ENCODE measurements at regions not wholly inside any gene's neighbourhood (a gene's known extent, or its start where the extent isn't known, plus 50 kb on each side); places are given as distances from the start of the nearest gene placed in this dataset.
A peak's percentile ranks its signal among the peaks of the same experiment; 100 is the strongest.

DNA sequence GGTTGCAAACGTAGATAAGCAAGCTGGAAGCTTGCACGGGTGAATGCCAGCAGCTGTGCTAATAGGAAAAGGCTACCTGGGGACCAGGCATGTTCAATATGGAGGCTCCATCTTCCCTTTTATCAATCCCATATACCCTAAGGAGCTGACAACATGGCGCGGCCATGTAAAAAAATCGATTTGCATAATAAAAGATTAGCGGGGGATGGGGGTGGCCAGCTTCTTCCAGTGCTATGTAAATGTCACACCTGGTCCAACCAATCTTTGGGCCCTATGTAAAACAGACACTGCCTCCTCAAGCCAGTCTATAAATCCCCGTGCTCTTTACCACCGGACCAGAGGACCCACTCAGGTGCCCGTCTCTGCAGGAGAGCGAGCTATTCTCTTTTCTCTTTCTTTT lies 128.2 kb downstream of the GPAT3 start:
- Histone ChIP-seq H3K79me2 (ENCODE audit: insufficient read depth) (no peaks in the 10 kb centered on the region), H3K9ac (no peak overlapping the region), H3K9me2 (ENCODE audit: insufficient read depth) (no peaks in the 10 kb centered on the region), H3K4me2 (ENCODE audit: unreplicated experiment) (no peak overlapping the region), H3K4me1 (ENCODE audit: insufficient read depth) (peaks cover 4% of the 10 kb centered on the region), H3K4me3 (no peak overlapping the region), H4K20me1 (ENCODE audit: insufficient read depth) (no peaks in the 10 kb centered on the region), H3K36me3 (ENCODE audit: low read depth) (no peaks in the 10 kb centered on the region), H3K27ac (no peak overlapping the region), H3F3A (ENCODE audit: insufficient read depth) (peaks cover 11% of the 10 kb centered on the region; the same call in 1 of the 2 replicates), H2AFZ (no peak overlapping the region), H3K9me3 (ENCODE audit: low read depth) (no peaks in the 10 kb centered on the region), H3K27me3 (replicated peaks; ENCODE audit: insufficient read depth) (no peaks in the 10 kb centered on the region)
- in situ Hi-C loops (cut with MboI) = no loop called here
- TF ChIP-seq EZH2 (IDR thresholded peaks at IDR 0.05; ENCODE audit: insufficient read depth, poor library complexity, severe bottlenecking) (no peak), EZH2phosphoT487 (IDR thresholded peaks at IDR 0.05; ENCODE audit: insufficient read depth, low read depth) (no peak)
- DNase-seq = no peak
- WGBS, 2 experiments (ENCODE audit: low coverage in 1 of 2, low lambda C conversion rate in 2 of 2, missing lambda C conversion rate in 2 of 2) = 89 to 91% methylated on average over 10 of the region's 10 CpGs

GRCh38 chr4:83662204-83662603 lies 126.3 kb downstream of the GPAT3 start:
- in situ Hi-C loops (cut with MboI) = no loop called here
- H3K4me3 ChIP-seq = no peak overlapping the region
- H3K27me3 ChIP-seq (replicated peaks; ENCODE audit: insufficient read depth) = no peaks in the 10 kb centered on the region
- peaks cover 12% of the 10 kb centered on the region for H3K4me1 ChIP-seq (ENCODE audit: insufficient read depth)
- H4K20me1 ChIP-seq (ENCODE audit: insufficient read depth) = no peaks in the 10 kb centered on the region
- no peak overlapping the region for H3K27ac ChIP-seq
- H2AFZ ChIP-seq = no peak overlapping the region
- H3K36me3 ChIP-seq (ENCODE audit: low read depth) = no peaks in the 10 kb centered on the region
- H3K9ac ChIP-seq = no peak overlapping the region
- no peaks in the 10 kb centered on the region for H3K9me2 ChIP-seq (ENCODE audit: insufficient read depth)
- H3K9me3 ChIP-seq (ENCODE audit: low read depth) = no peaks in the 10 kb centered on the region
- DNase-seq = no peak
- no peaks in the 10 kb centered on the region for H3K79me2 ChIP-seq (ENCODE audit: insufficient read depth)
- no peak for TF ChIP-seq EZH2 (IDR thresholded peaks at IDR 0.05; ENCODE audit: insufficient read depth, poor library complexity, severe bottlenecking)
- no peak for TF ChIP-seq EZH2phosphoT487 (IDR thresholded peaks at IDR 0.05; ENCODE audit: insufficient read depth, low read depth)
- H3K4me2 ChIP-seq (ENCODE audit: unreplicated experiment) = no peak overlapping the region
- H3F3A ChIP-seq (ENCODE audit: insufficient read depth) = peaks cover 11% of the 10 kb centered on the region; the same call in 1 of the 2 replicates
- WGBS, 2 experiments (ENCODE audit: low coverage in 1 of 2, low lambda C conversion rate in 2 of 2, missing lambda C conversion rate in 2 of 2) = 67 to 100% methylated on average over 2 of the region's 2 CpGs

DNA sequence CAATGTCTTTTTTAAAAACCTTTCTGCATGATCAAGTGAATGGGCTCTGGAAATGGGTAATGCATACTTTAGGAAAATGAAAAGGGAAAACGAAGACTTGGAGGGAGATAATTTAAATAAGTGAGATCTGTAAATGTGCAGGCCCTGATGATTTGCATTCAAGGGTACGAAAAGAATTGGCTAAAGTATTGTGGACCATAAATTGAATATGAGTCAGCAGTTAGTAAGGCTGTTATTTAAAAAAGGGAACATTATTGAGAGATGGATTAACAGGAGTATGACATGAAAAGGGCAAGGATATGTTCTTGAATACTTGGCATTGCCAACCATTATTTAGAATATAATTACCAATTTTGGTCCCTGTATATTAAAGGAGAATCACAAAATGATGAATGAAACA lies 125.5 kb downstream of the GPAT3 start:
- no peaks in the 10 kb centered on the region for H3K27me3 ChIP-seq (replicated peaks; ENCODE audit: insufficient read depth)
- TF ChIP-seq EZH2 (IDR thresholded peaks at IDR 0.05; ENCODE audit: insufficient read depth, poor library complexity, severe bottlenecking) (no peak), EZH2phosphoT487 (IDR thresholded peaks at IDR 0.05; ENCODE audit: insufficient read depth, low read depth) (no peak)
- H2AFZ ChIP-seq = no peak overlapping the region
- no peak overlapping the region for H3K4me2 ChIP-seq (ENCODE audit: unreplicated experiment)
- H3K9me3 ChIP-seq (ENCODE audit: low read depth) = no peaks in the 10 kb centered on the region
- no peaks in the 10 kb centered on the region for H4K20me1 ChIP-seq (ENCODE audit: insufficient read depth)
- peaks cover 12% of the 10 kb centered on the region for H3K4me1 ChIP-seq (ENCODE audit: insufficient read depth)
- no peak for DNase-seq
- no peaks in the 10 kb centered on the region for H3K79me2 ChIP-seq (ENCODE audit: insufficient read depth)
- in situ Hi-C loops (cut with MboI) = no loop called here
- H3K9me2 ChIP-seq (ENCODE audit: insufficient read depth) = no peaks in the 10 kb centered on the region
- H3K36me3 ChIP-seq (ENCODE audit: low read depth) = no peaks in the 10 kb centered on the region
- H3F3A ChIP-seq (ENCODE audit: insufficient read depth) = peaks cover 11% of the 10 kb centered on the region; the same call in 1 of the 2 replicates
- H3K4me3 ChIP-seq = no peak overlapping the region
- WGBS, 2 experiments (ENCODE audit: low coverage in 1 of 2, low lambda C conversion rate in 2 of 2, missing lambda C conversion rate in 2 of 2) = 81 to 94% methylated on average over 2 of the region's 2 CpGs
- H3K27ac ChIP-seq = no peak overlapping the region
- no peak overlapping the region for H3K9ac ChIP-seq

GRCh38 chr4:83660578-83660977 lies 124.7 kb downstream of the GPAT3 start:
- no peak overlapping the region for H3K4me3 ChIP-seq
- no peak overlapping the region for H2AFZ ChIP-seq
- no peak overlapping the region for H3K4me2 ChIP-seq (ENCODE audit: unreplicated experiment)
- TF ChIP-seq EZH2 (IDR thresholded peaks at IDR 0.05; ENCODE audit: insufficient read depth, poor library complexity, severe bottlenecking) (no peak), EZH2phosphoT487 (IDR thresholded peaks at IDR 0.05; ENCODE audit: insufficient read depth, low read depth) (no peak)
- no peaks in the 10 kb centered on the region for H3K36me3 ChIP-seq (ENCODE audit: low read depth)
- H3F3A ChIP-seq (ENCODE audit: insufficient read depth) = peaks cover 11% of the 10 kb centered on the region; the same call in 1 of the 2 replicates
- H3K9ac ChIP-seq = no peak overlapping the region
- in situ Hi-C loops (cut with MboI) = no loop called here
- no peaks in the 10 kb centered on the region for H3K79me2 ChIP-seq (ENCODE audit: insufficient read depth)
- 60 to 81% methylated on average over 2 of the region's 2 CpGs for WGBS, 2 experiments (ENCODE audit: low coverage in 1 of 2, low lambda C conversion rate in 2 of 2, missing lambda C conversion rate in 2 of 2)
- no peak for DNase-seq
- H3K4me1 ChIP-seq (ENCODE audit: insufficient read depth) = peaks cover 12% of the 10 kb centered on the region
- H3K27me3 ChIP-seq (replicated peaks; ENCODE audit: insufficient read depth) = no peaks in the 10 kb centered on the region
- H3K9me3 ChIP-seq (ENCODE audit: low read depth) = no peaks in the 10 kb centered on the region
- no peak overlapping the region for H3K27ac ChIP-seq
- H3K9me2 ChIP-seq (ENCODE audit: insufficient read depth) = no peaks in the 10 kb centered on the region
- H4K20me1 ChIP-seq (ENCODE audit: insufficient read depth) = no peaks in the 10 kb centered on the region

DNA sequence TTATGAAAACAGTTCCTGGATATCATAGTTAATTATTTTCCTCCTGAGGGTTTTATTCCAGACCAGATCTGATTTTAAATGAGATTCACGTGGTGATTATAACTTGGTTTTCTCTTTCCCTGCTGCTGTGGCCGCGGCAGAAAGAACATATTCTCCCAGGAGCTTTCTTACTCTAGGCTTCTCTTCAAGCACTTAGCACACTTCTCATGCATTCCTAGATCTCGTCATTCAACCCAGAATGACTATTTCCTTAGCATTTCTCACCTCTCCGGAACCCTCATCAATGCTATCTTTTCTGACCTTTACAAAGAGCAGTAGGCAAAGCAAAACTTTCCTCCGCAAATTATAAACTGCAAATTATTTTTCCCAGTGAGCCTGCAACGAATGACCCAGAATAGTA lies 122.9 kb downstream of the GPAT3 start:
- Histone ChIP-seq H3K9me3 (ENCODE audit: low read depth) (no peaks in the 10 kb centered on the region), H3K79me2 (ENCODE audit: insufficient read depth) (no peaks in the 10 kb centered on the region), H3F3A (ENCODE audit: insufficient read depth) (peaks cover 11% of the 10 kb centered on the region; the same call in 1 of the 2 replicates), H3K4me3 (no peak overlapping the region), H3K9ac (no peak overlapping the region), H3K27ac (no peak overlapping the region), H3K9me2 (ENCODE audit: insufficient read depth) (no peaks in the 10 kb centered on the region), H3K36me3 (ENCODE audit: low read depth) (no peaks in the 10 kb centered on the region), H2AFZ (no peak overlapping the region), H3K4me1 (ENCODE audit: insufficient read depth) (peaks cover 12% of the 10 kb centered on the region), H3K4me2 (ENCODE audit: unreplicated experiment) (no peak overlapping the region), H4K20me1 (ENCODE audit: insufficient read depth) (no peaks in the 10 kb centered on the region), H3K27me3 (replicated peaks; ENCODE audit: insufficient read depth) (no peaks in the 10 kb centered on the region)
- in situ Hi-C loops (cut with MboI) = no loop called here
- WGBS, 2 experiments (ENCODE audit: low coverage in 1 of 2, low lambda C conversion rate in 2 of 2, missing lambda C conversion rate in 2 of 2) = 36 to 53% methylated on average over 7 of the region's 7 CpGs
- peak; percentile 11 for DNase-seq
- TF ChIP-seq EZH2phosphoT487 (IDR thresholded peaks at IDR 0.05; ENCODE audit: insufficient read depth, low read depth) = no peak
- TF ChIP-seq EZH2 (IDR thresholded peaks at IDR 0.05; ENCODE audit: insufficient read depth, poor library complexity, severe bottlenecking) = no peak
